ENCODE measurements at regions not wholly inside any gene's neighbourhood (a gene's known extent, or its start where the extent isn't known, plus 50 kb on each side); places are given as distances from the start of the nearest gene placed in this dataset.
"Not testable (repeated sequence)": the region's sequence is repeated elsewhere in the genome, so short reads cannot be mapped to it uniquely, and the experiment has no call there.

DNA sequence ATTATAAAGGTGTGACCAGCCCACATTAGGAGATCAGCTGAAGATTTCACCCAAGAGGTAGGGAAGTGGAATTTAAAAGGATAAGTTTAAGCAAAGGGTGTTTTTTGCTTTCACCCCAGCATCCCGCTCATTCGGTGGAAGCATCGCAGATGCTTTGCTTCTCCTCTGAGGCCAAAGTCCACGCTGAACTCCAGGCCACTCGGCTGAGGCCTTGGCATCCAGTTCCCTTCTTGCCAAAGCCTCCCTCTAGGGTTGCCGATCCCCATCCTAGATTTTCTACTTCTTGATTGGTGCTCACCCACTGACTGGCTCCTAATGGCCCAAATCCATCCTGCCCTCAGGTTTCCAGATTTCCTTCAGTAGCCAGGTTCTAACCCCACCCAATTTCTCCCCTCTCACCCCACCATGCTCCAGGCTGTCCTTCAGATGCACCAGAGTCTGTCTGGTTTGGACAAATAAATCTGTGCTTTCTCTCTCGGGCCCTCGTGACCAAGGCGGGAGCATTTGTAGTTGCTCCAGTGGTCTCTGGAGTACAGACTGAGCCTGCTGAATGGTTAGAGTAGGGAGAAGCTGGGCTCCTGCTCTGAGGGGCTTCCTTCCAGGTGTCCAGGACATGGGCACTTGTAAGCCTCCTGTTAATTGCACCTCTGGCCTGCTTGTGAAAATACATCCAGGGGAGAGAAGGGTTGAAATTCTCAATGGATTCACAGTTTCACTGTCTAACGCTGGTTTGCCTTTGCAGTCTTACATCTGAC is 193.2 kb downstream of the C1orf94 start:
- no peak for TF ChIP-seq ZFP3 (CRISPR knock-in tag; IDR thresholded peaks at IDR 0.05)
- no peak for TF ChIP-seq CSDC2 (CRISPR knock-in tag; IDR thresholded peaks at IDR 0.05)
- no peak for TF ChIP-seq ZNF565 (CRISPR knock-in tag; conservative IDR thresholded peaks at IDR 0.05; ENCODE audit: low read depth)
- TF ChIP-seq ZNF8 (CRISPR knock-in tag; IDR thresholded peaks at IDR 0.05): no peak
- TF ChIP-seq ARNTL (CRISPR knock-in tag; IDR thresholded peaks at IDR 0.05; ENCODE audit: borderline replicate concordance, low read depth): no peak
- TF ChIP-seq, protein P1, sequence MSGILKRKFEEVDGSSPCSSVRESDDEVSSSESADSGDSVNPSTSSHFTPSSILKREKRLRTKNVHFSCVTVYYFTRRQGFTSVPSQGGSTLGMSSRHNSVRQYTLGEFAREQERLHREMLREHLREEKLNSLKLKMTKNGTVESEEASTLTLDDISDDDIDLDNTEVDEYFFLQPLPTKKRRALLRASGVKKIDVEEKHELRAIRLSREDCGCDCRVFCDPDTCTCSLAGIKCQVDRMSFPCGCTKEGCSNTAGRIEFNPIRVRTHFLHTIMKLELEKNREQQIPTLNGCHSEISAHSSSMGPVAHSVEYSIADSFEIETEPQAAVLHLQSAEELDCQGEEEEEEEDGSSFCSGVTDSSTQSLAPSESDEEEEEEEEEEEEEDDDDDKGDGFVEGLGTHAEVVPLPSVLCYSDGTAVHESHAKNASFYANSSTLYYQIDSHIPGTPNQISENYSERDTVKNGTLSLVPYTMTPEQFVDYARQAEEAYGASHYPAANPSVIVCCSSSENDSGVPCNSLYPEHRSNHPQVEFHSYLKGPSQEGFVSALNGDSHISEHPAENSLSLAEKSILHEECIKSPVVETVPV (CRISPR knock-in tag; IDR thresholded peaks at IDR 0.05): no peak
- no peak for TF ChIP-seq SNAI2 (CRISPR knock-in tag; IDR thresholded peaks at IDR 0.05)
- TF ChIP-seq, protein P2, sequence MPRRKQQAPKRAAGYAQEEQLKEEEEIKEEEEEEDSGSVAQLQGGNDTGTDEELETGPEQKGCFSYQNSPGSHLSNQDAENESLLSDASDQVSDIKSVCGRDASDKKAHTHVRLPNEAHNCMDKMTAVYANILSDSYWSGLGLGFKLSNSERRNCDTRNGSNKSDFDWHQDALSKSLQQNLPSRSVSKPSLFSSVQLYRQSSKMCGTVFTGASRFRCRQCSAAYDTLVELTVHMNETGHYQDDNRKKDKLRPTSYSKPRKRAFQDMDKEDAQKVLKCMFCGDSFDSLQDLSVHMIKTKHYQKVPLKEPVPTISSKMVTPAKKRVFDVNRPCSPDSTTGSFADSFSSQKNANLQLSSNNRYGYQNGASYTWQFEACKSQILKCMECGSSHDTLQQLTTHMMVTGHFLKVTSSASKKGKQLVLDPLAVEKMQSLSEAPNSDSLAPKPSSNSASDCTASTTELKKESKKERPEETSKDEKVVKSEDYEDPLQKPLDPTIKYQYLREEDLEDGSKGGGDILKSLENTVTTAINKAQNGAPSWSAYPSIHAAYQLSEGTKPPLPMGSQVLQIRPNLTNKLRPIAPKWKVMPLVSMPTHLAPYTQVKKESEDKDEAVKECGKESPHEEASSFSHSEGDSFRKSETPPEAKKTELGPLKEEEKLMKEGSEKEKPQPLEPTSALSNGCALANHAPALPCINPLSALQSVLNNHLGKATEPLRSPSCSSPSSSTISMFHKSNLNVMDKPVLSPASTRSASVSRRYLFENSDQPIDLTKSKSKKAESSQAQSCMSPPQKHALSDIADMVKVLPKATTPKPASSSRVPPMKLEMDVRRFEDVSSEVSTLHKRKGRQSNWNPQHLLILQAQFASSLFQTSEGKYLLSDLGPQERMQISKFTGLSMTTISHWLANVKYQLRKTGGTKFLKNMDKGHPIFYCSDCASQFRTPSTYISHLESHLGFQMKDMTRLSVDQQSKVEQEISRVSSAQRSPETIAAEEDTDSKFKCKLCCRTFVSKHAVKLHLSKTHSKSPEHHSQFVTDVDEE (CRISPR knock-in tag; IDR thresholded peaks at IDR 0.05): no peak
- no peak for TF ChIP-seq TCF4 (CRISPR knock-in tag; IDR thresholded peaks at IDR 0.05; ENCODE audit: borderline replicate concordance)
- no peak for TF ChIP-seq CREB5 (CRISPR knock-in tag; IDR thresholded peaks at IDR 0.05; ENCODE audit: low read depth)
- TF ChIP-seq ESRRG (CRISPR knock-in tag; IDR thresholded peaks at IDR 0.05): no peak
- no peak for TF ChIP-seq BACH2 (CRISPR knock-in tag; IDR thresholded peaks at IDR 0.05; ENCODE audit: borderline replicate concordance)
- no peak for ATAC-seq

DNA sequence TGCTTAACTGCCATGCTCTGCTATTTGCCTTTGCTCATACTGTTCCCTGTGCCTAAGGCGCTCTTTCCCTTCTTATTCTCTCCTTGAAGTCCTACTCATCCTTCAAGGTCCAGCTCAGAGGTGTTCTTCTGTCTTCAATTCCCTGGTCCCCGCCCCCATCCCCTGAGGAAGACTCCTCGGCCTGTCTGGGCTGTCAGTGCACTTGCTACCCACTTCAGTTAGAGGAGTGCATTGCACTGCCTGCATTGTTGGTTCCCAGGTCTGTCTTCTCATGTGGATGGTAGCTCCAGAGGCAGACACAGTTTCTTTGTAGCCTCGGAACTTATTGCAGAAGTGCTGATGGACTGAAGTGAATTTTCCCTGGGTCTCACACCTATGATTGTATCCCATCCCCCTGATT is 194.0 kb downstream of the C1orf94 start:
- no peak for TF ChIP-seq ISL1 (CRISPR knock-in tag; IDR thresholded peaks at IDR 0.05)
- TF ChIP-seq ZFP3 (CRISPR knock-in tag; IDR thresholded peaks at IDR 0.05): no peak
- TF ChIP-seq, protein P2 (CRISPR knock-in tag; IDR thresholded peaks at IDR 0.05): no peak
- no peak for TF ChIP-seq ZNF8 (CRISPR knock-in tag; IDR thresholded peaks at IDR 0.05)
- no peak for TF ChIP-seq SNAI2 (CRISPR knock-in tag; IDR thresholded peaks at IDR 0.05)
- ATAC-seq: no peak

GRCh38 chr1:34371179-34371578 is 194.5 kb downstream of the C1orf94 start:
- ATAC-seq: not testable (repeated sequence)

DNA sequence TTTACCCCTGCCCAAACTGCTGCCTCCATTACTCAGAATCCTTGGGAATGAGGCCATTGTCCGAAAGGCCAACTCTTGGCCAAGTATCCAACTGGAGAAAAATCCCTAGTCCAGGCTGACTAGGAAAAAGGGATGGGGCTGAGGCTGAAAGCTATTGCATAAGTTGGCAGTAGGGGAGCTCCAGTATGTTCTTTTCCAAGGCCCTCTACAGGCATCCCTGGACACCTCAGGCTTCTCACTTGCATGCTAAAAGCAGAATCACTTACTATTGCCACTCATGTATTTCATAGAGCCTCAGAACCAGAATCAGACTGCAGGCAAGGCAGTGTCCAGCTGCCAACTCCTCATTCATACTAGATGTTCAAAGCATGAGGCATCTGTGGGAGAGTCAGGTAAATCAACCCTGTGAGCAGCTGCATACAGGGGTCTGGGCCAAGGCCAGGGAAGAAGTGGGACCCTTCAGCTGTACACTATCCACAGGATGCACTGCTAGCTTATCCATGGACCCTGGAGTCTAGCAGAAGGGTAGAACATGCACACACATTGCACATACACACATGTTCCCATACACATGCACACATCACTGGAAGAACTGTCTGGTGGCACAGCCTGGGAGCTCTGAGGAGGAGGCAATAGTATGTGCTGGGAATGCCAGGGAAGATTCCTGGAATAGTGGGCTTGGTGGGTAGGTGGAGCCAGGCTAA is 195.3 kb downstream of the C1orf94 start:
- TF ChIP-seq CSDC2 (CRISPR knock-in tag; IDR thresholded peaks at IDR 0.05) (no peak), TOX (CRISPR knock-in tag; IDR thresholded peaks at IDR 0.05; ENCODE audit: borderline replicate concordance) (no peak), ESRRG (CRISPR knock-in tag; IDR thresholded peaks at IDR 0.05) (no peak), ZNF8 (CRISPR knock-in tag; IDR thresholded peaks at IDR 0.05) (no peak), ZNF565 (CRISPR knock-in tag; conservative IDR thresholded peaks at IDR 0.05; ENCODE audit: low read depth) (no peak), ZFP3 (CRISPR knock-in tag; IDR thresholded peaks at IDR 0.05) (no peak), PPARA (CRISPR knock-in tag; IDR thresholded peaks at IDR 0.05; ENCODE audit: borderline replicate concordance) (no peak), OSR1 (CRISPR knock-in tag; IDR thresholded peaks at IDR 0.05) (no peak), SNAI2 (CRISPR knock-in tag; IDR thresholded peaks at IDR 0.05) (no peak), TCF4 (CRISPR knock-in tag; IDR thresholded peaks at IDR 0.05; ENCODE audit: borderline replicate concordance) (no peak), CREB5 (CRISPR knock-in tag; IDR thresholded peaks at IDR 0.05; ENCODE audit: low read depth) (no peak), GLIS3 (CRISPR knock-in tag; IDR thresholded peaks at IDR 0.05) (no peak), BACH2 (CRISPR knock-in tag; IDR thresholded peaks at IDR 0.05; ENCODE audit: borderline replicate concordance) (no peak), ZNF70 (CRISPR knock-in tag; IDR thresholded peaks at IDR 0.05) (no peak)
- TF ChIP-seq, protein P3, sequence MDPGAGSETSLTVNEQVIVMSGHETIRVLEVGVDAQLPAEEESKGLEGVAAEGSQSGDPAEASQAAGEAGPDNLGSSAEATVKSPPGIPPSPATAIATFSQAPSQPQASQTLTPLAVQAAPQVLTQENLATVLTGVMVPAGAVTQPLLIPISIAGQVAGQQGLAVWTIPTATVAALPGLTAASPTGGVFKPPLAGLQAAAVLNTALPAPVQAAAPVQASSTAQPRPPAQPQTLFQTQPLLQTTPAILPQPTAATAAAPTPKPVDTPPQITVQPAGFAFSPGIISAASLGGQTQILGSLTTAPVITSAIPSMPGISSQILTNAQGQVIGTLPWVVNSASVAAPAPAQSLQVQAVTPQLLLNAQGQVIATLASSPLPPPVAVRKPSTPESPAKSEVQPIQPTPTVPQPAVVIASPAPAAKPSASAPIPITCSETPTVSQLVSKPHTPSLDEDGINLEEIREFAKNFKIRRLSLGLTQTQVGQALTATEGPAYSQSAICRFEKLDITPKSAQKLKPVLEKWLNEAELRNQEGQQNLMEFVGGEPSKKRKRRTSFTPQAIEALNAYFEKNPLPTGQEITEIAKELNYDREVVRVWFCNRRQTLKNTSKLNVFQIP (CRISPR knock-in tag; IDR thresholded peaks at IDR 0.05; ENCODE audit: borderline replicate concordance, low read depth): no peak
- ATAC-seq: no peak
